HCT116 (cell line): ENCODE measurements at regions not wholly inside any gene's neighbourhood (a gene's known extent, or its start where the extent isn't known, plus 50 kb on each side); places are given as distances from the start of the nearest gene placed in this dataset.

Experiments used
- CTCF ChIP-seq, 3 experiments: fragments of 200-600 bp in 1 of 3; sonication (generic) in 1 of 3; IDR thresholded peaks in 2 of 3; conservative IDR thresholded peaks in 1 of 3; 2 replicates each; pipeline ENCODE4 v1.5.1; 2012 to 2017; ENCODE audit warnings: low read depth in 2 of 3, low read length in 2 of 3, antibody characterized with exemption in 1 of 3, borderline replicate concordance in 1 of 3, control low read depth in 1 of 3, mild to moderate bottlenecking in 1 of 3, mixed read lengths in 1 of 3, mixed run types in 1 of 3, moderate library complexity in 1 of 3; ENCODE audit not compliant: insufficient read depth in 1 of 3
- EZH2 ChIP-seq: fragments of 200-600 bp; sonication (generic); IDR thresholded peaks from 2 replicates; pipeline ENCODE4 v1.6.1; 2017; ENCODE audit warnings: antibody characterized with exemption, mixed run types
- MAX ChIP-seq: IDR thresholded peaks from 2 replicates; pipeline ENCODE4 v1.6.1; 2012
- POLR2A ChIP-seq: IDR thresholded peaks from 2 replicates; pipeline ENCODE4 v1.7.0; 2011; ENCODE audit warnings: borderline replicate concordance; ENCODE audit not compliant: insufficient read depth, insufficient read length; ENCODE audit errors: extremely low read depth
- SRF ChIP-seq: IDR thresholded peaks from 2 replicates; pipeline ENCODE4 v1.6.1; 2012; ENCODE audit warnings: low read depth
- YY1 ChIP-seq: IDR thresholded peaks from 2 replicates; pipeline ENCODE4 v1.6.1; 2011; ENCODE audit warnings: low read length, low read depth, moderate library complexity, mild to moderate bottlenecking; ENCODE audit not compliant: insufficient replicate concordance; ENCODE audit errors: extremely low read depth

- TF ChIP-seq CTCF (IDR thresholded peaks at IDR 0.05 in 2 of 3, conservative IDR thresholded peaks at IDR 0.05 in 1 of 3; ENCODE audit: borderline replicate concordance in 1 of 3, insufficient read depth in 1 of 3, low read depth in 2 of 3, low read length in 2 of 3) (no peak), MAX (no peak), SRF (no peak), POLR2A (no peak), EZH2 (no peak), YY1 (no peak)
Observed at GRCh38 chr12:107574691-107575090, 110.9 kb upstream of the PWP1 start.
